Smooth muscle cell (in vitro differentiated cells): ENCODE measurements at regions not wholly inside any gene's neighbourhood (a gene's known extent, or its start where the extent isn't known, plus 50 kb on each side); places are given as distances from the start of the nearest gene placed in this dataset. TPM values are rescaled to one million over a fixed set of nuclear protein-coding genes. Genes with fewer than 3 reads are reported as not detected.

Experiments
- DNase-seq: peaks from one replicate; lab custom pipeline; 2025; ENCODE audit not compliant: unreplicated experiment; lab: John Stamatoyannopoulos, UW
- H2AFZ ChIP-seq: fragments of 200-600 bp; sonication (generic); 2 replicates; pipeline ENCODE4 v1.6.0; 2016; ENCODE audit warnings: antibody characterized with exemption, low read depth, mild to moderate bottlenecking
- H3F3A ChIP-seq: fragments of 200-600 bp; sonication (generic); 2 replicates; pipeline ENCODE4 v1.6.0; 2017; ENCODE audit warnings: antibody characterized with exemption, low read depth
- H3K27ac ChIP-seq: fragments of 200-600 bp; sonication (generic); 2 replicates; pipeline ENCODE4 v1.5.1; 2016; ENCODE audit warnings: low read depth, mild to moderate bottlenecking
- H3K27me3 ChIP-seq: fragments of 200-600 bp; sonication (generic); 2 replicates; pipeline ENCODE4 v1.6.1; 2016; ENCODE audit warnings: low read depth, mild to moderate bottlenecking
- H3K36me3 ChIP-seq: fragments of 200-600 bp; sonication (generic); 2 replicates; pipeline ENCODE4 v1.5.1; 2016; ENCODE audit warnings: low read depth
- H3K4me1 ChIP-seq: fragments of 200-600 bp; sonication (generic); 2 replicates; pipeline ENCODE4 v1.5.1; 2016; ENCODE audit warnings: low read depth
- H3K4me2 ChIP-seq: fragments of 200-600 bp; sonication (generic); 2 replicates; pipeline ENCODE4 v1.6.0; 2016; ENCODE audit warnings: mild to moderate bottlenecking
- H3K4me3 ChIP-seq: fragments of 200-600 bp; sonication (generic); 2 replicates; pipeline ENCODE4 v1.5.1; 2016; ENCODE audit warnings: mild to moderate bottlenecking
- H3K79me2 ChIP-seq: fragments of 200-600 bp; sonication (generic); 2 replicates; pipeline ENCODE4 v1.6.0; 2016; ENCODE audit warnings: low read depth, mild to moderate bottlenecking
- H3K9ac ChIP-seq: fragments of 200-600 bp; sonication (generic); 2 replicates; pipeline ENCODE4 v1.6.0; 2016; ENCODE audit warnings: low read depth
- H3K9me3 ChIP-seq: fragments of 200-600 bp; sonication (generic); replicated peaks from 2 replicates; pipeline ENCODE4 v1.5.1; 2016; ENCODE audit warnings: low read depth
- H4K20me1 ChIP-seq: fragments of 200-600 bp; sonication (generic); 2 replicates; pipeline ENCODE4 v1.6.0; 2016; ENCODE audit warnings: low read depth
- CTCF ChIP-seq: fragments of 200-600 bp; sonication (generic); IDR thresholded peaks from 2 replicates; pipeline ENCODE4 v1.5.1; 2017; ENCODE audit warnings: borderline replicate concordance, mild to moderate bottlenecking, antibody characterized with exemption; ENCODE audit not compliant: insufficient read depth, poor library complexity, severe bottlenecking
- WGBS: methylation state at CpG from one replicate; pipeline ENCODE4 v1.1.7; 2016; ENCODE audit warnings: low lambda C conversion rate; 5-methylcytosine and 5-hydroxymethylcytosine counted together
- microRNA counts: library from miRNA; unstranded; fragments of <30 nt; microRNA quantifications from one replicate; lab custom pipeline; 2016
- microRNA-seq: library from miRNA; unstranded; fragments of <30 nt; microRNA quantifications from one replicate; pipeline ENCODE4, GENCODE V29; 2016; ENCODE audit warnings: borderline number of aligned reads
- small RNA-seq: library from RNA; depleted of rRNA; stranded (forward); fragments of <200 nt; gene quantifications from one replicate; pipeline ENCODE3, GENCODE V24; 2014

- Histone ChIP-seq H3K79me2 (no peaks in the 10 kb centered on the region), H3F3A (no peaks in the 10 kb centered on the region), H3K9me3 (no peaks in the 10 kb centered on the region), H2AFZ (no peak overlapping the region), H3K9ac (no peak overlapping the region), H3K4me3 (no peak overlapping the region), H3K27me3 (peaks cover 18% of the 10 kb centered on the region), H3K27ac (no peak overlapping the region), H3K4me1 (no peaks in the 10 kb centered on the region), H4K20me1 (no peaks in the 10 kb centered on the region), H3K36me3 (no peaks in the 10 kb centered on the region), H3K4me2 (no peak overlapping the region)
- no peak for TF ChIP-seq CTCF
- no peak for DNase-seq
- 95% methylated on average over 1 of the region's 1 CpG for WGBS
Measured at GRCh38 chr2:177155631-177156030, 57.0 kb upstream of the HNRNPA3 start.

DNA sequence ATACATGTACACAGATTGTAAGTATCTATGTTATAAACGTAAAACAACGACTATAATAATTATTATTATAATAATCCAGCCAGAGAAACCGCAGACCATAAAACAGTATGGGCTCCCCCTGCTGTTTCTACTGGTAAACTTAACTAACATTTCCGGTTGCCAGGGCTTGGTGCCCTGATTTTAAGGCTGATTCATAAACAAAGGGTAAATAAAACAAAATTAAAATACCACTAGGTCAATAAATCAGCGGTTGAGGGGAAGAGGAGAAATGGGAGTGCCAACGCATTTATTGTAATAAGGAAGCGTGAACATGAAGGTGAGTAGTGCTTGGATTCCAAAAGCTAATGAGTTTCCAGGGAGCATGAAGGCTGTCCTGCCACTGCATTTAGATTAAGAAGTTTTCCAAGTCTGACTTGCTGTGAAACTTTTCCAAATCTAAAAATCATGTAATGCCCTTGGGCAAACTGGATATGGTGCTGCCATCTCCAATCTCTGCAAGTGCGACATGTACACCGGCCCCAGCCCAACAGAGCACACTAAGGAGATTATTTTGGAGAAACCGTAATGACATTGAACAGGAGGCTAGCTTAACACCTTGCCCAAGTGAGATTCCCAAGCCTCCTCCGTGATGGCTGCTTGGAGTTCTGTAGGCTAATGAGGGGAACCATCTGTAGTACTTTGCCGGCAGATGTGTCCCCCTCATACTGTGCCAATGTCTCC is 50.7 kb upstream of the HNRNPA3 start:
- no peaks in the 10 kb centered on the region for H3K79me2 ChIP-seq
- H3K9ac ChIP-seq: no peak overlapping the region
- no peaks in the 10 kb centered on the region for H4K20me1 ChIP-seq
- no peaks in the 10 kb centered on the region for H3K9me3 ChIP-seq
- no peak for DNase-seq
- no peak overlapping the region for H3K4me2 ChIP-seq
- H3F3A ChIP-seq: peaks cover 14% of the 10 kb centered on the region
- TF ChIP-seq CTCF: peak; percentile 56
- H3K27me3 ChIP-seq: no peaks in the 10 kb centered on the region
- H3K4me1 ChIP-seq: peaks cover 12% of the 10 kb centered on the region
- 43% methylated on average over 12 of the region's 12 CpGs for WGBS
- H3K36me3 ChIP-seq: no peaks in the 10 kb centered on the region
- no peak overlapping the region for H3K4me3 ChIP-seq
- H3K27ac ChIP-seq: no peak overlapping the region
- H2AFZ ChIP-seq: peak overlapping the region; percentile 73

MicroRNA genes in the stretch of these regions (microRNA counts, 767-probe panel; counts per million panel counts)
- 183 counts per million for microRNA hsa-miR-1246 (lab: Ali Mortazavi, UCI)

Small RNA genes in the stretch of these regions (microRNA-seq; reads per million reads assigned to microRNA genes)
- not detected for gene MIR1246

Small RNA genes in the stretch of these regions (small RNA-seq; reads per million reads assigned to genes)
- gene RNA5SP112 (not detected), gene RNU6-187P (not detected), gene RNU6ATAC14P (not detected)
